Body of pancreas (tissue), 4 donors: ENCODE measurements at regions not wholly inside any gene's neighbourhood (a gene's known extent, or its start where the extent isn't known, plus 50 kb on each side); places are given as distances from the start of the nearest gene placed in this dataset.

ENCODE experiments used
- ATAC-seq: fragments of 150-250 bp; one replicate; pipeline ENCODE4 v1.9.1; 2016
- DNase-seq, 4 donors: peaks; one replicate each; pipeline ENCODE4 v3.0.0-alpha.2; 2019
- H3K27ac ChIP-seq, 4 donors: fragments of 200-600 bp; sonication (generic); 1 replicate in 3 of 4; 2 replicates in 1 of 4; pipeline versions ENCODE4 v1.5.1 to v1.6.1; 2016 to 2019; ENCODE audit warnings: mild to moderate bottlenecking in 1 of 4, mixed read lengths in 1 of 4, moderate library complexity in 1 of 4
- H3K27me3 ChIP-seq, 2 donors: fragments of 200-600 bp; sonication (generic); one replicate each; pipeline ENCODE4 v1.6.0; 2016; ENCODE audit warnings: mild to moderate bottlenecking in 1 of 2
- H3K36me3 ChIP-seq, 2 donors: fragments of 200-600 bp; sonication (generic); replicated peaks in 1 of 2; 2 replicates each; pipeline ENCODE4 v1.5.1; 2016; ENCODE audit warnings: low read depth in 2 of 2; ENCODE audit not compliant: insufficient read depth in 1 of 2
- H3K4me1 ChIP-seq: fragments of 200-600 bp; sonication (generic); one replicate; pipeline ENCODE4 v1.6.0; 2016
- H3K4me3 ChIP-seq, 2 donors: fragments of 200-600 bp; sonication (generic); 1 replicate in 1 of 2; 2 replicates in 1 of 2; pipeline ENCODE4 v1.5.1; 2016 to 2019
- H3K9me3 ChIP-seq, 3 donors: fragments of 200-600 bp; sonication (generic); 1 replicate in 2 of 3; 2 replicates in 1 of 3; pipeline ENCODE4 v1.5.1; 2016
- CTCF ChIP-seq, 7 experiments: fragments of 450-650 bp in 4 of 7; fragments of 200-600 bp in 3 of 7; sonication (generic) in 3 of 7; IDR thresholded peaks; one replicate each; pipeline ENCODE4 v1.5.1; 2016 to 2019; ENCODE audit warnings: antibody characterized with exemption in 7 of 7
- POLR2A ChIP-seq, 3 donors: fragments of 450-650 bp; IDR thresholded peaks; one replicate each; pipeline ENCODE4 v1.6.1; 2016; ENCODE audit warnings: antibody characterized with exemption in 3 of 3, mild to moderate bottlenecking in 2 of 3
- WGBS, 2 donors: methylation state at CpG; one replicate each; pipeline ENCODE4 v1.1.5; 2017; 5-methylcytosine and 5-hydroxymethylcytosine counted together
- intact Hi-C: fragments of 100-400 bp; cut with DNase I; formaldehyde crosslinking; loops from one replicate; pipeline ENCODE4 v1.15.1; 2023

- ATAC-seq = no peak
- Histone ChIP-seq H3K9me3 (no peaks in the 10 kb centered on the region), H3K4me3 (no peak overlapping the region), H3K36me3 (no peaks in the 10 kb centered on the region), H3K4me1 (no peaks in the 10 kb centered on the region), H3K27ac (no peak overlapping the region), H3K27me3 (no peaks in the 10 kb centered on the region)
- no peak for DNase-seq
- intact Hi-C loops = no loop called here
- 48 to 55% methylated on average over 4 of the region's 4 CpGs for WGBS, 2 donors
- TF ChIP-seq POLR2A (IDR thresholded peaks at IDR 0.05) (no peak), CTCF (IDR thresholded peaks at IDR 0.05) (no peak)
Observed at GRCh38 chr11:112762707-112763090, 198.5 kb upstream of the NCAM1 start.

DNA sequence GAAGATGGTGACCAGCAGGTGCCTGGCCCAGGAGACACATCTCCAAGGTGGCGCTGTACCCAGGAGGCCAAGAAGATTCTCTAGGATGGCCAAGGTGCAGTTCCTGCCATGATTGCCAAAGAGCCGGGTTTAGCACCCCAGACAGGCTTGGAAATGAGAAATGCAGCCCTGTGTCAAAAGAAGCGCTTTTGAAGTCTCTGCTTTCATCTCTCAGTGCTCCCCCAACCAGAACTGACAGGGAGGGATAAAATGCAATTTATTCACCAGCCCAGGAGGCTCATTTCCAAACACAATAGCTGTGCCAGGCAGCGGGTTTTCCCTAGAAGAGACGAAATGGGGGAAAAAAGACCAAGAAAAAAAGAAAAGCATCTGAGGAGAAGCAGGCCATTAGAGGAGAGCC lies 195.9 kb upstream of the NCAM1 start:
- no peak for ATAC-seq
- H3K36me3 ChIP-seq = no peaks in the 10 kb centered on the region
- DNase-seq = no peak
- intact Hi-C loops = no loop called here
- H3K4me1 ChIP-seq = no peaks in the 10 kb centered on the region
- no peak overlapping the region for H3K4me3 ChIP-seq
- no peak for TF ChIP-seq POLR2A (IDR thresholded peaks at IDR 0.05)
- TF ChIP-seq CTCF (IDR thresholded peaks at IDR 0.05) = no peak
- H3K9me3 ChIP-seq = no peaks in the 10 kb centered on the region
- H3K27me3 ChIP-seq = no peaks in the 10 kb centered on the region
- no peak overlapping the region for H3K27ac ChIP-seq
- WGBS, 2 donors = 63 to 75% methylated on average over 5 of the region's 5 CpGs

DNA sequence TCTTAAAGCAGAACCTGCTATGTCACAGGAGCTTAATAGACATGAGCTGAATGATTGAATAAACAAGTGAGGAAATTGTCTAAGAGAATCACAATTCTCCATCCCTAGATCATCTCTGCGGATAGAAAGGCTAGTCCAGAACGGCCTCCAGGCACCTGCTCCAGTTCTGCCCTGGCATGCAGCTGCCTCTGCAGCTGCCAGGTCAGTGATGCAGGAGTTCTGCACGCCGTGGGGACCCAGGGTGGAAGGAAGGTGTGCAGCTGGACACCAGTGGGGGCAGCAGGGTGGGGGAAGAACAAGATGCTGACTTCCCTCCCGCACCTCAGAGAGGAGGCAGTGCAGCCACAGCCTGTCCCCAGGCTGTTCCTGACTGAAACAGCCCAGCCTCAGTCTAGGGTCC lies 192.1 kb upstream of the NCAM1 start:
- H3K4me3 ChIP-seq = no peak overlapping the region
- no peak overlapping the region for H3K27ac ChIP-seq
- H3K9me3 ChIP-seq = no peaks in the 10 kb centered on the region
- DNase-seq (no peak), ATAC-seq (no peak)
- 47 to 69% methylated on average over 4 to 5 of the region's 5 CpGs for WGBS, 2 donors
- H3K4me1 ChIP-seq = no peaks in the 10 kb centered on the region
- TF ChIP-seq POLR2A (IDR thresholded peaks at IDR 0.05) = no peak
- TF ChIP-seq CTCF (IDR thresholded peaks at IDR 0.05) = no peak
- intact Hi-C loops = no loop called here
- no peaks in the 10 kb centered on the region for H3K27me3 ChIP-seq
- no peaks in the 10 kb centered on the region for H3K36me3 ChIP-seq

DNA sequence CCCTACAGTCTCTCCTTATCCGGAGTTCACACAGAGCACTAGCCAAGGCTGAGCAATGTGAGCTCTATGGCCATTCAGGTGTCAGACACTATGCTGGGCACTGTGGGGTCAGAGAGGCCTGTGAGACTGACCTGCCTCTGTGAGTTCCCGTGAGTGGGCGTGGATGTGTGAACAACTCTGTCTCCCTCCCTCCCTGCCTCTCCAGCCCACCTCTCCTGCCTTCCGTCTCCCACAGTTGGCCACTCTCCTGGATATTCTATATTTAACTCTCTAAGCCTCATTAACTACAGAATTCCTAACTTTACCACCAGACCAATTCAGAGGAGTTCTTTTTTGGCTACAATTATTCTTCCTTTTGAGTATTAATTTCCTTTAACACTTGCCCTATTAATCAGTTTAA lies 191.6 kb upstream of the NCAM1 start:
- 69 to 76% methylated on average over 4 of the region's 4 CpGs for WGBS, 2 donors
- Histone ChIP-seq H3K27me3 (no peaks in the 10 kb centered on the region), H3K4me3 (no peak overlapping the region), H3K9me3 (no peaks in the 10 kb centered on the region), H3K36me3 (no peaks in the 10 kb centered on the region), H3K27ac (no peak overlapping the region), H3K4me1 (no peaks in the 10 kb centered on the region)
- TF ChIP-seq POLR2A (IDR thresholded peaks at IDR 0.05) (no peak), CTCF (IDR thresholded peaks at IDR 0.05) (no peak)
- intact Hi-C loops = no loop called here
- ATAC-seq = no peak
- DNase-seq = no peak

GRCh38 chr11:112770033-112770432 lies 191.2 kb upstream of the NCAM1 start:
- ATAC-seq = no peak
- no peak overlapping the region for H3K4me3 ChIP-seq
- no peaks in the 10 kb centered on the region for H3K9me3 ChIP-seq
- intact Hi-C loops = no loop called here
- no peaks in the 10 kb centered on the region for H3K4me1 ChIP-seq
- no peak overlapping the region for H3K27ac ChIP-seq
- no peak for DNase-seq
- H3K36me3 ChIP-seq = no peaks in the 10 kb centered on the region
- no peak for TF ChIP-seq POLR2A (IDR thresholded peaks at IDR 0.05)
- TF ChIP-seq CTCF (IDR thresholded peaks at IDR 0.05) = no peak
- WGBS, 2 donors = 58 to 65% methylated on average over 5 of the region's 5 CpGs
- H3K27me3 ChIP-seq = no peaks in the 10 kb centered on the region
